AG09309 (cell line): ENCODE measurements at regions not wholly inside any gene's neighbourhood (a gene's known extent, or its start where the extent isn't known, plus 50 kb on each side); places are given as distances from the start of the nearest gene placed in this dataset.

Experiments
- DNase-seq: peaks from one replicate; pipeline ENCODE4 v3.0.0-alpha.2; 2010; ENCODE audit warnings: low read depth
- H3K4me3 ChIP-seq: 2 replicates; pipeline ENCODE4 v1.5.1; 2011; ENCODE audit warnings: mild to moderate bottlenecking, low read depth, low read length, moderate library complexity; ENCODE audit not compliant: control insufficient read depth
- TF ChIP-seq, protein P1 (sequence below): IDR thresholded peaks from 2 replicates; pipeline ENCODE4 v1.5.1; 2011; ENCODE audit warnings: mild to moderate bottlenecking, low read depth, low read length, inconsistent platforms; ENCODE audit not compliant: insufficient read depth, control insufficient read depth; ENCODE audit errors: missing control alignments

- TF ChIP-seq, protein P1, sequence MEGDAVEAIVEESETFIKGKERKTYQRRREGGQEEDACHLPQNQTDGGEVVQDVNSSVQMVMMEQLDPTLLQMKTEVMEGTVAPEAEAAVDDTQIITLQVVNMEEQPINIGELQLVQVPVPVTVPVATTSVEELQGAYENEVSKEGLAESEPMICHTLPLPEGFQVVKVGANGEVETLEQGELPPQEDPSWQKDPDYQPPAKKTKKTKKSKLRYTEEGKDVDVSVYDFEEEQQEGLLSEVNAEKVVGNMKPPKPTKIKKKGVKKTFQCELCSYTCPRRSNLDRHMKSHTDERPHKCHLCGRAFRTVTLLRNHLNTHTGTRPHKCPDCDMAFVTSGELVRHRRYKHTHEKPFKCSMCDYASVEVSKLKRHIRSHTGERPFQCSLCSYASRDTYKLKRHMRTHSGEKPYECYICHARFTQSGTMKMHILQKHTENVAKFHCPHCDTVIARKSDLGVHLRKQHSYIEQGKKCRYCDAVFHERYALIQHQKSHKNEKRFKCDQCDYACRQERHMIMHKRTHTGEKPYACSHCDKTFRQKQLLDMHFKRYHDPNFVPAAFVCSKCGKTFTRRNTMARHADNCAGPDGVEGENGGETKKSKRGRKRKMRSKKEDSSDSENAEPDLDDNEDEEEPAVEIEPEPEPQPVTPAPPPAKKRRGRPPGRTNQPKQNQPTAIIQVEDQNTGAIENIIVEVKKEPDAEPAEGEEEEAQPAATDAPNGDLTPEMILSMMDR: no peak
- DNase-seq: no peak
- H3K4me3 ChIP-seq: no peak overlapping the region
Observed at GRCh38 chr22:34885852-34886251, 180.1 kb upstream of the ISX start.

DNA sequence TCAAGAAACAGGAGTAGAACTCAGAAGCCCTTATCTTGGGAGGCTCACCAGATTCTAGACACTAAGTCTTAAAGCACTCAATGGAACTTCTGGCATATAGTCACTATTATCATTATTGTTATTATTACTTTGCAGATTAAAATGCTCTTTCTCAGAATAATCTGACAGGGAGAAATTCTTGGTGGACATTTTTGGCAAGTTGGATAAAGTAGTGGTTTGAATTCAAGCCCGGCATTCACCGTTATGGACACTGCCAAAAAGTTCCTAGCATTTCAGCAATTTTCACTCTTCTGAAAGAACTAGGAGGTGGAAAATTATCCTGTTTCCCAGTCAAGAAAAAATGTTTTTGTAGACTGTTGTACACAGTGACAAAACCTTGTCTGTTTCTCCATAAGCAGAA lies 179.6 kb upstream of the ISX start:
- TF ChIP-seq, protein P1: no peak
- no peak for DNase-seq
- H3K4me3 ChIP-seq: no peak overlapping the region

GRCh38 chr22:34886812-34887211 lies 179.1 kb upstream of the ISX start:
- H3K4me3 ChIP-seq: no peak overlapping the region
- TF ChIP-seq, protein P1: no peak
- no peak for DNase-seq

DNA sequence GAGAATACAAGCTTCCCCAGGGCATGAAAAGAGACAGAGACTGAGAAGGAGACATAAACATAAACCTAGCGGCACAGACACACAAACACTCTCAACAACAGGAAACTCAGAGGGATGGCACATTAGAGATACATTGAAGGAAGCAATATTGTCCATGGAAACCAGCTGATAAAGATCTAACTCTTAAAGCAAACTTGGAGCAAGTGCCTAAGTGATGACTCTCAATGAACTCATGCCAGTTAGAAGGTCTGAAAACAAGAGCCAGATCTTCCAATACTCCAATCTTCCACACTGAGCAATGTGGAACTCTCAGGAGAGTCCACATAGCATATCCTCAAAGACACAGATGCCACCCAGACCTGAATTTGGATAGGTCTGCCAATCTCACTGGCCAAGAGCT lies 168.8 kb upstream of the ISX start:
- H3K4me3 ChIP-seq: no peak overlapping the region
- no peak for DNase-seq
- TF ChIP-seq, protein P1: no peak

DNA sequence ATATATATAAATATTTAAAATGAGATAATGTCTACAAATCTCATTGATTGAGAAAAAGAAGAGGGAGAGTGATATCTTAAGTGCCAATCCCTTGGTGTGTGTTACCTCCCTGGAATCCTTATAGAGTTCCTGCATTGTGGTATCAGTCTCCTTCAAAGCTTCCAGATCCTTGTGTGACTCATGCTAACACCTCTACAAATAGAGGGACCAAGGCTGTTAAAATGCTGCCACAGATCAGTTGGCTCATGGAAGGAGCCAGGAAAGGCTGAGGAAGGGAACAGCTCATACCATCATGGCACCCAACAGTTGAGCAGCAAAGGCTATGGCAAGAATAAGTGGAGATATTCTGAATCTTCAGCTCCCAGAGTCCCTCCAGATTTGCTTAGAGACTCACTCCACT lies 163.6 kb upstream of the ISX start:
- no peak for DNase-seq
- TF ChIP-seq, protein P1: no peak
- no peak overlapping the region for H3K4me3 ChIP-seq

DNA sequence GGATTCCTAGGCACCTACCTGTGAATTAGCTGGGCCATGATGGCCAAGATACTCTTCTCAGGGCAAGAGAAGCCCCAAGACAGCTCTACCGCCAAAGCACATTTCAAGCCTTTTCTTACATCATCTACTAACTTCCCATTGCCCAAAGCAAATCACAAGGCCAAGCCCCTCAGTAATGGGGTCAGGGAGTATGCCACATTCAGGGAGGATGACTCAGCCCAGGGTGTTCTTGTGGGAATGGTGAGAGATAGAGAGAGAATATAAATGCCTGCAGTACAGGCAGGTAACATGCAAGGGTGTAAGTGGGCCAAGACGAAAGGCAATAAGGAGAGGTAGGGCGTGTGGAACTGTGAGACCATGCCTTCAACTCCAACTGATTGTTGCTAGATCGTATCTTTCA lies 162.5 kb upstream of the ISX start:
- DNase-seq: no peak
- no peak overlapping the region for H3K4me3 ChIP-seq
- TF ChIP-seq, protein P1: no peak

DNA sequence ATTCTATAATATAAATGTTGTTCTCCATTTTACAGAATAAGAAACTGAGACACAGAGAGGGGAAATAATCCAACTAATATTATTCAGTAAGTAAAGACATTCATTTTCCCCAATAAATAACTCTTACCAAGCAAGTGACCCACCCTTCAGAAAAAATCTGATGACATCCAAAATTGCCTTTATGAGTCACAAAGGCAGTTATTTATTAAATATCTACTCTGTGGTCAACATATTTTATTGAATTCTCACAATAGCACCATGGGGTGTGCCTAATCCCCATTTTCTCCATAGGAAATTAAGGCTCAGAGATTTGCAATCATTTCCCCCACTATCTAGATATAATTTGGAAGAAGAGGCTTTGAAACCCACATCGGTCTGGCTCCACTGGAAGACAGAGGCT lies 161.5 kb upstream of the ISX start:
- DNase-seq: no peak
- H3K4me3 ChIP-seq: no peak overlapping the region
- TF ChIP-seq, protein P1: no peak
